ENCODE measurements at regions not wholly inside any gene's neighbourhood (a gene's known extent, or its start where the extent isn't known, plus 50 kb on each side); places are given as distances from the start of the nearest gene placed in this dataset.

DNA sequence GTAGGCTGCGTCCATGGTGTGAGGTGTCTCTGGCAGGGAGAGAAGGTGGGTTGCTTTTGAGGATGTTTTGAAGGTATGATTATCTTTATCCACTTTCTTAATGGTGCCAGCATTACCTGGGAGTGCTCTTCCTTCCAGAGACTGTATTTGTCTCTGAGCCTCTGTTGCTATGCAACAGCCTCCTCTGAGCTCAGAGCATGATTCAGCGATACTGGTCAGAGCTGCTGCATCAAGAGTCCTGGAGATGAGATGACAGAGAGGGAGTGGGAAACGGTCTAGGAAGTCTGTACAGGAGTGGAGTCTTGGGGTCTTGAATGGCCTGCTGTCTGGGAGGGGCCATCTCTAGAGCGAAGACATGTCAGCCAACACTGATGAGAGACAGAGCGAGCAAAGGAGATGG is 104.4 kb upstream of the RAB40AL start:
- TF ChIP-seq, protein P1, sequence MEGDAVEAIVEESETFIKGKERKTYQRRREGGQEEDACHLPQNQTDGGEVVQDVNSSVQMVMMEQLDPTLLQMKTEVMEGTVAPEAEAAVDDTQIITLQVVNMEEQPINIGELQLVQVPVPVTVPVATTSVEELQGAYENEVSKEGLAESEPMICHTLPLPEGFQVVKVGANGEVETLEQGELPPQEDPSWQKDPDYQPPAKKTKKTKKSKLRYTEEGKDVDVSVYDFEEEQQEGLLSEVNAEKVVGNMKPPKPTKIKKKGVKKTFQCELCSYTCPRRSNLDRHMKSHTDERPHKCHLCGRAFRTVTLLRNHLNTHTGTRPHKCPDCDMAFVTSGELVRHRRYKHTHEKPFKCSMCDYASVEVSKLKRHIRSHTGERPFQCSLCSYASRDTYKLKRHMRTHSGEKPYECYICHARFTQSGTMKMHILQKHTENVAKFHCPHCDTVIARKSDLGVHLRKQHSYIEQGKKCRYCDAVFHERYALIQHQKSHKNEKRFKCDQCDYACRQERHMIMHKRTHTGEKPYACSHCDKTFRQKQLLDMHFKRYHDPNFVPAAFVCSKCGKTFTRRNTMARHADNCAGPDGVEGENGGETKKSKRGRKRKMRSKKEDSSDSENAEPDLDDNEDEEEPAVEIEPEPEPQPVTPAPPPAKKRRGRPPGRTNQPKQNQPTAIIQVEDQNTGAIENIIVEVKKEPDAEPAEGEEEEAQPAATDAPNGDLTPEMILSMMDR (IDR thresholded peaks at IDR 0.05), result no peak
- TF ChIP-seq POLR2A (IDR thresholded peaks at IDR 0.05), result no peak
